Vagina (tissue), 2 donors: ENCODE measurements at regions not wholly inside any gene's neighbourhood (a gene's known extent, or its start where the extent isn't known, plus 50 kb on each side); places are given as distances from the start of the nearest gene placed in this dataset.
"Not testable (repeated sequence)": the region's sequence is repeated elsewhere in the genome, so short reads cannot be mapped to it uniquely, and the experiment has no call there.

ENCODE experiments used
- CTCF ChIP-seq, 3 experiments: fragments of 450-650 bp in 2 of 3; fragments of 200-600 bp in 1 of 3; sonication (generic) in 1 of 3; IDR thresholded peaks; one replicate each; pipeline ENCODE4 v1.5.1; 2017 to 2019; ENCODE audit warnings: antibody characterized with exemption in 3 of 3, mild to moderate bottlenecking in 2 of 3, moderate library complexity in 2 of 3
- POLR2A ChIP-seq, 2 donors: fragments of 450-650 bp; IDR thresholded peaks; one replicate each; pipeline ENCODE4 v1.6.1; 2017; ENCODE audit warnings: antibody characterized with exemption in 2 of 2, mild to moderate bottlenecking in 2 of 2, moderate library complexity in 2 of 2
- POLR2AphosphoS5 ChIP-seq, 2 donors: sonication (generic); formaldehyde crosslinking; IDR thresholded peaks; one replicate each; pipeline ENCODE4 v1.9.0; 2017; ENCODE audit warnings: antibody characterized with exemption in 2 of 2, mild to moderate bottlenecking in 2 of 2, low read depth in 1 of 2; ENCODE audit not compliant: insufficient read depth in 1 of 2

GRCh38 chr1:143831479-143832378, 140.1 kb downstream of the FAM72C start:
- TF ChIP-seq CTCF (IDR thresholded peaks at IDR 0.05); POLR2A (IDR thresholded peaks at IDR 0.05); POLR2AphosphoS5 (IDR thresholded peaks at IDR 0.05; ENCODE audit: insufficient read depth in 1 of 2, low read depth in 1 of 2): not testable (repeated sequence)
